HUDEP-2 (cell line): ENCODE measurements at regions not wholly inside any gene's neighbourhood (a gene's known extent, or its start where the extent isn't known, plus 50 kb on each side); places are given as distances from the start of the nearest gene placed in this dataset.
"Not testable (repeated sequence)": the region's sequence is repeated elsewhere in the genome, so short reads cannot be mapped to it uniquely, and the experiment has no call there.

Source experiments
- DNase-seq, 76 experiments: peaks; one replicate each; lab custom pipeline; 2025; ENCODE audit not compliant: unreplicated experiment in 76 of 76; lab: John Stamatoyannopoulos, UW

DNA sequence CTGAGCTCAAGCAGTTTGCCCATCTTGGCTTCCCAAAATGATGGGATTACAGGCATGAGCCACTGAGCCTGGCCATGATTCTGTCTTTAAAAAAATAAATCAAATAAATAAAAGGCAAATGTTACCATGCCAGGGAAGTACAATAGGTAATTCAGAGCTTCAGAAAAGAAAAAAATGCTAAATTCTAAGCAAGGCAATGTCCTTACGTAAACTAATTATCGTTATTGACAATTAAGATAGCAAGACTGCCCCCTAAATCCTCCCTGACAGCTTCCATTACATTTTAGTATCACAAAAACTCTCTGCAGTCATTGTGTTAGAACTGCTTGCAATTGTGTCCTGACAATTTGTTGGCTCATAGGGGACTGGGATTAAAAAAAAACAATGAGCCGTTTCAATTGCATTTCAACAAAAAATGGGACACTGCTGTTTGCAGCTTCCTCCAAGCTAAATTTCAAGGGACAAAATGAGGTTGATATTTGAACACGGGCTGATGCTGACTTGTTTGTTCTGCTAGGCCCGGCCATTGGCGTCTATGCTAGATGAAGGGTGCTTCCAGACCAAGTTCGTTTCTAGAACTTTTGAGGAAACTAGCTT is 88.9 kb downstream of the MOGAT1 start:
- no peak for DNase-seq

DNA sequence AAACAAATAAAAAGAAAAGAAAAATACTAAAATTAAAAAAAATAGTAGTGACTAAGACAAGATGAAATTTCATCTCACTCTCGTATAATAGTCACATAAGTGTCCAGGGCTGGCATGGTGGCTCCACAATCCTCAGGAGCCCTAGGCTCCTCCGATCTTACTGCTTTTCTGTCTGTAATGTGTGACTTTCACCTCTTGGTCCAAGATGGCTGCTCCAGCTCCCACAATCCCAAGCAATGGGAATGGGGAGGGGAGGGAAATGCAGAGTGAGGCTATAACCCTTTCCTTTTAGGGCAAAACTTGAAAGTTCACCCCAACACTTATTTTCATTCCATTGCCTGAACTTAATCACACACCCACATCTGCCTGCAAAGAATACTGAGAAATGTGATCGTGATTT is 90.4 kb downstream of the MOGAT1 start:
- DNase-seq = no peak

DNA sequence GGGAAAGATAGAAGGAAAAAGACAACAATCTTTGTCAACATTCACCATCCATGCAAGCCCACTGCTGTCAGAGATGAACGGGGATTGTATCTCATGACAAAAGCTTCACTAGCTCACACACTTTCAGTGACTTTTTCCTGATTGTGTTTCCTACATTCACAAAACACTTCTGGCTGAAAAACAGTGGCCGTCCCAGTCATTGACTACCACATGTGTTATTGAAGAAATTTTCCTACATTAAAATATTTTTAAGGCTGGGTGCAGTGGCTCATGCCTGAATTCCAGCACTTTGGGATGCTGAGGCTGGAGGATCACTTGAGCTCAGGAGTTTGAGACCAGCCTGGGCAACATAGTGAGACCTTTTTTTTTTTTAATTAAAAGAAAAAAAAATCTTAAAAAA is 90.9 kb downstream of the MOGAT1 start:
- no peak for DNase-seq

DNA sequence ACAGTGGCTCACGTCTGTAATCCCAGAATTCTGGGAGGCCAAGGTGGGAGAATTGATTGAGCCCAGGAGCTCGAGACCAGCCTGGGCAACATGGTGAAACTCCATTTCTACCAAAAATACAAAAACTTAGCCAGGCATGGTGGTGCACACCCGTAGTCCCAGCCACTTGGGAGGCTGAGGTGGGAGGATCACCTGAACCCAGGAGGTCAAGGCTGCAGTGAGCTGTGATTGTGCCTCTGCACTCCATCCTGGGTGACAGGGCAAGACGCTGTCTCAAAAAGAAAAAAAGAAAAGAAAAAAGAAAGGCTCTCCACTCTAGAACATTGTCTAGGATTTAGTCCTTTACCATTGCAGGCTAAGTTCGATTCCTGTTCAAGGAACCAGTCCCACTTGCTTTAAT is 94.4 kb downstream of the MOGAT1 start:
- DNase-seq = not testable (repeated sequence)

DNA sequence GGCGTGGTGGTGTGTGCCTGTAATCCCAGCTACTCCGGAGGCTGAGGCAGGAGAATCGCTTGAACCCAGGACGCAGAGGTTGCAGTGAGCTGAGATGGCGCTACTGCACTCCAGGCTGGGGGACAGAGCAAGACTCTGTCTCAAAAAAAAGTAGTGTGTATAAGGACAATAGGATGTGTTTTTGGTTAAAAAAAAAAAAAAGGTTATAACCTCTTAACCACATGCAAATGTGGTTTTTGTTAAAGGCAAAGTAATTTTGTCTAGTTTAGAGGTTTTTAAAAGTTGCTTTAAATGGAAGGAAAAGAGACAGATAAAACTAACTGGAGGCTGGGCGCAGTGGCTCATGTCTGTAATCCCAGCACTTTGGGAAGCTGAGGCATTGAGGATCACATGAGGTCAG is 92.8 kb upstream of the ACSL3 start:
- not testable (repeated sequence) for DNase-seq

DNA sequence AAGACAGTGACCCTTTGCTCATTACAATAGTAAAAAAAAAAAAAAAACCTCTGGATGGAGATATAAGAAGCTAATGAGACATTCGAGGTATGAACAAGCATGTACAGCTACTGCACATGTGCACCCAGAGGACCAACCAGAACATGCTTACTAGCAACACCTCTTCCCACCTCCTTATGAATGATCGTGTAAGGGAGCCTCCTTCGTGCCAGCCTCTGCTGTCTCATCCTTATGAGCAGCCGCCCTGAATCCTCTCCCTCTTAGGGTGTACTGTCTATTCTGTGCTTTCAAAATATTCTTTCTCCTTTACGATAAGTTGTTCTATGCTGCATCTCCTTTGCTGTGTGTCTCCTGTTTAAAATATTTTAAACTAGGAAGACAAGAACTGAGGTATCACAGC is 91.4 kb upstream of the ACSL3 start:
- DNase-seq = no peak

DNA sequence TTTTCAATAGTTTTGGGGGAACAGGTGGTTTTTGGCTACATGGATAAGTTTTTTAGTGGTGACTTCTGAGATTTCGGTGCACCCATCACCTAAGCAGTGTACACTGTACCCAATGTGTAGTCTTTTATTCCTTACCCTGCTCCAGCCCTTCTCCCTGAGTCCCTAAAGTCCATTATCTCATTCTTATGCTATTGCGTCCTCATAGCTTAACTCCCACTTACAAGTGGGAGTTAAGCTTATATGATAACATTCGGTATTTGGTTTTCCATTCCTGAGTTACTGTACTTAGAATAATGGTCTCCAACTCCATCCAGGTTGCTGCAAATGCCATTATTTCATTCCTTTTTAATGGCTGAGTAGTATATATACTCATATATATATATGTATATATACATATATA is 90.9 kb upstream of the ACSL3 start:
- no peak for DNase-seq

DNA sequence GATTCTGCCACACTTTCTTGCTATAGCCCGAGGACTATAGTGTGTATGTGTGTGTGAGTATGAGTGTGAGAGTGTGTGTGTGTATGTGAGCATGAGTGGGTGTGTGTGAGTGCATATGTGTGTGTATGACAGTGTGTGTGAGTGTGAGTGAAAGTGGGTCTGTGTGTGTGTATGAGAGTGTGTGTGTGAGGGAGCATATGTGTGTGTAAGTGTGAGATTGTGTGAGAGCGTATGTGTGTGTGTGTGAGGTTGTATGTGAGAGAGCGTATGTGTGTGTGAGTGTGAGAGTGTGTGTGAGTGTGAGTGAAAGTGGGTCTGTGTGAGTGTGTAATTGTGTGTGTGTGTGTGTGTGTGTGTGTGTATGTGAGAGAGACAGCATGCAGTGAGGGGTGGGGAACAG is 89.0 kb upstream of the ACSL3 start:
- no peak for DNase-seq

DNA sequence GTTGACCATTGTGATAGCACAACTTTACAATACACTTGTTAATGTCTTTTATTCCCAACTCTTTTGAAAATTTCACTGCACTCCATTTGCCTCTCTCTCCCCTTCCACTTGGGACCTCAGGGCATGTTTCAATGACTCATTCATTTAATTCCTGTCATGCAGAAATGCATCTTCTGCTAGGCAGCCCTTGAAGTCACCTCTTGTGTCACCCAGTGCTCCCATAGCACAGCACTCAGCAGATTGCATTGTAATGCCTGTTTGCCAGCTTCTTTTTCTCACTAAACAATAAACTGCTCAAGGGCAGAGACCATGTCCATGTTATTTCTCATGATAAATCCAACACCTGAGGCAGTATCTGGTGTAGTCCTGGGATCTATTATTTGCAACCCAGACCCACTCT is 85.9 kb upstream of the ACSL3 start:
- DNase-seq = no peak

DNA sequence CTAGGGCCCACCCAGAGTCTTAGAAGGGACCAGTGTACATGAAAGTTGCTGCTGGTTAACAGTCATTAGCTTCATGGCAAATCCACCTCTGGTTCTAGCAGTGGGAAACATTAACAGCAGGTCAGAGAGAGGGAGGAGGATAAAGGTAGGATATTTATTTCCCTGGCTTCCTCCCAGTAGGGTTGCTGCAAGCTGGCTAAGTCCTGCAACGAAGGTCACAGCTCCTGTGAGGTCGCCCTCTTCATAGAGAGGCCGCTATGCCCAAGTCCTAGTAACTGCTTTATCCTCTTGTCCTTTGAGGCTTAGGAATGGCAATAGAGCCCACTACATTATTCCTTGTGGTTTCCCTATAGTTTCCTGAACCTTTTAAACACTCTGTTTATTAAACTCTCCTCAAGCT is 84.0 kb upstream of the ACSL3 start:
- DNase-seq = no peak

DNA sequence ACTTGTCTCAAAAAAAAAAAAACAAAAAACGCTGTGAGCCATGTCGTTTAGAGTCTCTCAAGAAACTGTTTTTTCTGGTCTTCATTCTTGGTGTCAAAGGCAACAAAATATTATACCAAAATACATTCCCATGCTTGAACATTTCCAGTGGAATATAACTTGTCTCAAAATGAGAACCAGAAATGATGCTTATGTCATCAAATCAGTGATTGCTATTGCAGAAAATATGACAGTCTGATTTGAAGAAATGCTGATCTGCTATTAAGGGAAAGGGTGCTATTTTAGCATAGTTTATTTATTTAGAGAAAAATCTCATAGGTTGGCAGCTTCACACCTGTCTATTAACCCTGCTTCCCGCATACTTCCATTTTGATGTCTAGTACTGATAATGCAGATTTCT is 82.4 kb upstream of the ACSL3 start:
- DNase-seq = no peak

DNA sequence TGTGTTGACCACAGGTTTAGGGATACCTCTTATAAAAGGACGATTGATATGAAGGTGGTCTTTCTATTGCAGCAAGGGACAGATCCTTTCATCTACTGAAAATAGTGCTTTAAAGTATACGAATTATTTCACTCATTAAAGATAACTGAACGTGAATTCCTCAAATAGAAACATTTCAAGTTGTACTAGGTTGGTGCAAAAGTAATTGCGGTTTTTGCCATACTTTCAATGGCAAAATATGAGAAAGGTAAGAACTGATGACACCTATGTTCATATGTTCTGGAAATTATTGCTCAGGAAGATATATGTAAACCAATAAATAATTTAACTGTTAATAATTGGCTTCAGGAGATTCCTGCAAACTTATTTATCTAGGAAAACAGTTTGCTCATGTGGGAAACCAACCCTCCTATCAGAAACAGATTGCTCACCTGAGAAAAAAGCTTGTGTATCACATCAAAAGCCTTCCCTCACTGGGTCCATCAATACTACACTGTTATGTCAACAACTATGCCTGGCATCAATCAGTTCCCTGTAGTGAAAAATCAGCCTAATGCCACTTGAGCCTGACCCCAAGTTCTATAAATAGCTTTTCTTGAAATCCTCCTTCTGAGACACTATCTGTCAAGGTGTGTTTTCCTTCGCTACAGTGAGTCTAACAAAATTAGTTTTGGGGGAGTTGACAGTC is 81.5 kb upstream of the ACSL3 start:
- no peak for DNase-seq

DNA sequence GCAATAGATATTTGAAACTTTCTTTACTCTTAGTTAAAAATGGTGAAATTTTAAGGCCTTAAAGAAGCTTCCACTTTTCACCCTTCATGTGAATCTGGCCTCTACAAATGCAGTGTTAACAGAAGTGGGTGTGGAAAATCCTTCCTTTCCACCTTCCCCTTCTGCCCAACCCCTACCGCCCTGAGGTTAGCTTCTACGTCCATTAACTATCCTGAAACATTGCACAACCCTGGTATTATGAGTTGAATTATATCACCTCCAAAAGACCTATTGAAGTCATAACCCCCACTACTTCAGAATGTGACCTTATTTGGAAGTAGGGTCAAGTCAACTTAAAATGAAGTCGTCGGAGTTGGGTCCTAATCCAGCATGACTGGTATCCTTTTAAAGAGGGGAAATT is 80.8 kb upstream of the ACSL3 start:
- DNase-seq = no peak

DNA sequence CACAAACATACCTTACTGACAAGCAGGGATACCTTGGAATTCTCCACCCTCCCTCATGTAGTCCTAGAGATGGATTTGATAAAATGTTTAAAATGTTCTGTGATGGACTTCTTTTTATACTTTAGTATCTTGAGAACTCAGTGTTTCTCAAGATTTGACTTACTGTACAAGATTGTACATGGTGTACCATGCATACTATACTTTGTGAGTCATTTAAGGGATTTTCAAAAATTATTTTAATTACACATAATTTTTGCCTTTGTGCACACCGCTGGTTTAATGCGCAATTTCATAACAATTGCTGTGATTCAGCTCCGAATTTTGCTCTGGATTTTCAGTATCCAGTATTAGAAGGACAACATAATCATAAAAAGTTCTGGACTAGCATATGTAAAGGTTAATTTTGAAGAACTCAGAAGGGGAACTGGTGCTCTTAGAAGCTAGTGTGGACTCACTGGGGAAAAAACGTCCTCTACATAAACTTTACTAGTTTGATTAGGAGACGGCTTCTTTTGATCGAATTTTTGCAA is 78.6 kb upstream of the ACSL3 start:
- no peak for DNase-seq

DNA sequence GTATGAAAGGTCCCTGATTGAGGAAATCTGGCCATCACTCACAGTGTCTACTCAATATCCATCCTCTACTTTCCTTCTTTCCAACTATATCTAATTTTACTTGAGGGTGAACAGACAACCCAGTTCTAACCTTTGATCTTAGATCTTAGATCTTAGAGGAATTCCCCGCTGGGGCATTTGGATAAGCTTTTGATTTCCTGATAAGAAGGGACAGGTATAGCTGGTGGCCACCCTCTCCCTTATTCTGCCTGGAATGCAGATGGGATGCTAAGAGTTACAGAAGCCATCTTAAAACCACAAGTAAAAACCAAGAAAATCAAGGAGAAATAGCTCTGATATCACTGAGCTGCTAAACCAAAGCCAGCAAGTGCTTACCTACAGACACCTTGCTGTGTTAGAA is 77.2 kb upstream of the ACSL3 start:
- DNase-seq = no peak

DNA sequence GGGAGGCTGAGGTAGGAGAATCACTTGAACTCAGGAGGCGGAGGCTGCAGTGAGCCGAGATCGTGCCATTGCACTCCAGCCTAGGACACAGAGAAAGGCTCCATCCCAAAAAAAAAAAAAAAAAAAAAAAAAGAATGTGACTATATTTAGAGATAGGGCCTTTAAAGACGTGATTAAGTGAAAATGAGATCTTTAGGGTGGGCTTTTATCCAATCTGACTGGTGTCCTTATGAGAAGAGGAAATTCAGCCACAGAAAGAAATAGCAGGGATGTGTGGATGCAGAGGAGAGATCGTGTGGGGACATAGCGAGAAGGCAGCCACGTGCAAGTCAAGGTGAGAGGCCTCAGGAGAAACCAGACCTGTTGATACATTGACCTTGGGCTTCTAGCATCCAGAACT is 69.9 kb upstream of the ACSL3 start:
- DNase-seq = no peak

DNA sequence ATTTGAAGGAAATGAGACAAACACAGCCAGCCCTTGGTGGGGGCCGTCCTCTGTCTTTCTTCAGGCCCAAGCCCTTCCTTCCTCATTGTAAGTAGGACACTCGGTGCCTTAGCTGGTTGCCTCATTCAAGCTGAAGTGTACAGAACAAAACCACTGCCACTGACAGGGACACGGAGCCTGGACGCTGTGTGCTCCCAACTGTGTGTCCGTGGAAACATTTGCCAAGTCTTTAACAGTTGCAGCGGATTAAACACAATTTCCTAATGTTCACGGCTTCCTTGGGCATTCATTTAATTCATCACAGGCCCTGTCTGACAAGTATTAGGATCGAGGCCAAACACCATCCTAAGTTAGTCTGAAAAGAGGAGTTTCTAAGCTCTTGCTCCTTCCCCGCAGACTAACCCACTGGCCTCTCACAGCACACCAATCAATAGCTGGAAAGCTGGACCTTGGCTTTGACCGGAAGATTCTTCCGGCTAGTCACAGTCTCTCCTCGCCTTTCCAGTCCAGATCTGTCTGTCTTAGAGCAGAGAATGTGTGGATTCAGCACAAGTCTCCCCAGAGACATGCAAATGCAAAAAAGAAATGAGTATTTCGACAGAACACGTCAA is 68.7 kb upstream of the ACSL3 start:
- DNase-seq = no peak

DNA sequence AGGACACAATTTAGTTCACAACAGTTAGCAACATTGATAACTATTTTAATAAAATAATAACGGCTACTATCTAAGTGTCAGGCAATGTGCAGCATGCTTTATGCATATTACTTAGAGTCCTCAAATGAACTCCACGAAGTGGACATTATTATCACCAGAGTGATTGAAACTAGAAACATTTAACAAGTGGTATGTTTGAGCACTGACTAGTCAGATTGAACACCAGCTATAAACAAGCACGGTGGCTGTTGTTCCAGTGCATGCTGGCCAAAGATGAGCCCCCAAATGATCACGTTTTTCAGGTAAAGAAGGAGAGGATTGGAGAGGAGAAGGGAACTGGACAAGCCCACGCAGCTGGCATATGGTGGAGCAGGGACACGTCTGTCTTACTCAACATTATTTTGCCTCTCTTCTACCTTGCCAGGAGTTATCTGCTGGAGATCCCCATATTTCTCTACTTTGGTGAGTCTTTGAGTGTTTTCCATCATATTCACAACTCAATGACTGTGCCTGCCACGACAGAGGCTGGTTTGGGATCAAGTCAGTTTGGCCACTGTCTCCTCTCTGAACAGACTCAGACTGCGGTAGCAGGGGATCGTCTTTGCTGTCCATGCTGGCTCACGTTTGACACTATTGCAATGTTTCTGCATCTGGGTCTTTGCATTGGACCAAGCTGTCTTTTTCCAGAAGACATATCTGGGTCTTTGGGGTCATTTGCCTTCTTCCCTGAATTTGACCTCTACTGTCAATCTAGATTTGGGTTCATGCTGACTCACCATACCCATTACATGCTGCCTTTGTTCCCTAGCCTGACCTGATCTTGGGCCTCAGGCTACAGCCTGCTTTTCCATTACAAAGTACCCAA is 66.0 kb upstream of the ACSL3 start:
- DNase-seq = no peak

DNA sequence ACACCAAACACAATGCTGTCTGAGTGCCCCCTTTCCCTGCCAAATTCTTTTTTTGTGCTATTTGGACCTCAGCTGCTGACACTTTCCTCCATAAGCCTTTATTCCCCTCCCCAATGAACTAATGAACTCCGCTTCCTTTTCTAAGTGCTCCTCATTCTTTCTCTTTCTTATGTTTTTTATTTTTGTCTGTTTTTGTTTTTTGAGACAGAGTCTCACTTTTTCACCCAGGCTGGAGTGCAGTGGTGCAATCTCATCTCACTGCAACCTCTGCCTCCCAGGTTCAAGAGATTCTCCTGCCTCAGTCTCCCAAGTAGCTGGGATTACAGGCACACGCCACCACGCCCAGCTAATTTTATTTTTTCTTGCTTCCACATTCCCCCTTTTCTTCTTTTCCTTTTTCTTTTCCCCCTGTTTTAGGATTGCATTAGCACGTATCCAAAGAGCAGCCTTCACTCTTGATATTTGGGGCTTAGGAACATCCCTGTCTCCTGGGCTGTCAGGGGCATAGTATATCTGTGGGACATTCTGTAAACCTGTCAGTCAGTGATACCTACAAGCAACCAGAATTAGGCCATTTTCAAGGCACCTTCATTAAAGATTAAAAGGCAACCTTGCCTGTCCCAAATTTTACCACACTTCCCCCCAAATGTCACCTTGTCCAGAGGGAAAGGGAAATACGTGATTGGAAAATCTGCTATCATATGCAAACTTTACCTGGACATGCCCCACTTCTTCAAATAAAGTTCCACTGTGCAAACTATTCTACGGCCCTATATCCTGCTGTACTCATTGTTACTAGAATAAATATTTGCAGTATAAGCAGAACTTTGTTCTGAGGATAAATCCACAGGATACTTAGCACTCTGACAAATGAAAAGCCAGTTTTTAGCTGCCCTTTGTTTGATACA is 65.1 kb upstream of the ACSL3 start:
- DNase-seq = no peak

DNA sequence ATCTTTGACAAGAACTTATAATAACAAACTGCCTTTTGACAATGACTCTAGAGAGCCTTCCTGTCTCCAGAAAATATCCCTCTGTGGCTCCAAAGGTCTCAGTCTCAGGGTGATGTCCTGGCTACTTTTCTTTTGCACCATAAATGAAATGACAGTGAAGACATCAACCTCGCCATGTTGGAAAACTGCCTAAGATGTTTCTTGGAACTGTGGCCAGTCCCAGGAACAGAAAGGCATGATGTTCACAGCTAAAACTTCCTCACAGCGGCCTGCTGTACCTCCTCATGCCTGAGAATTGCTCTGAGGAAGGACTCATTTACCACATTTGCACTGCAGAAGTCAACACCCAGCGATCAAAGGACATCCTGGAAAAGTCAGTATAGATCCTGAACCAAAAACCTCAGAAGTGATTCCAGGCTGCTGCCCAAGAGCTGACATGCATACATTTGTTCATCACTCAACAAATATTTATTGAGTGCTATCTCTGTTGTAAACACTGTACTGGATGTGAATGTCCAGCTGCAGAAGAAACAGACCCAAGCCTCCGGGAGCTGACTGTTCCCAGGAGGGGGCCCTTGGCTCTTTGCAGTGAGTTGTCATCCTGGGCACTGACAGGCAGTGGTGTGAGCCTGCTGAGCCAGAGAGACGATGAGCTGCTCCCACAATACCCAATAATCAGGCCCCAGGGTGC is 64.3 kb upstream of the ACSL3 start:
- no peak for DNase-seq
